WTC11 (cell line): ENCODE measurements at regions not wholly inside any gene's neighbourhood (a gene's known extent, or its start where the extent isn't known, plus 50 kb on each side); places are given as distances from the start of the nearest gene placed in this dataset.
"Not testable (repeated sequence)": the region's sequence is repeated elsewhere in the genome, so short reads cannot be mapped to it uniquely, and the experiment has no call there.

Experiments
- ATAC-seq: fragments of 200-7000 bp; cut with Tn5 transposase; 2 replicates; pipeline ENCODE4 v1.10.0; 2021; ENCODE audit warnings: mild to moderate bottlenecking, moderate library complexity
- CTCF ChIA-PET: fragments of 300-600 bp; sonication (Branson Sonifier 250); formaldehyde crosslinking; loops from one replicate; lab custom pipeline; 2021; ENCODE audit warnings: antibody characterized with exemption; lab: Charles Lee
- POLR2A ChIA-PET: fragments of 350-600 bp; sonication (Branson Sonifier 250); formaldehyde crosslinking; loops from one replicate; lab custom pipeline; 2021; ENCODE audit warnings: antibody characterized with exemption; lab: Charles Lee
- DNase-seq: peaks from one replicate; pipeline ENCODE4 v3.0.0; 2021; ENCODE audit warnings: low spot score
- H3K27ac Mint-ChIP-seq: 2 replicates; pipeline ENCODE4 v1.8.0; 2021; ENCODE audit warnings: mixed read lengths
- H3K27me3 Mint-ChIP-seq: 2 replicates; pipeline ENCODE4 v1.8.0; 2021; ENCODE audit warnings: low read depth, mild to moderate bottlenecking, moderate library complexity, mixed read lengths
- H3K36me3 Mint-ChIP-seq: 2 replicates; pipeline ENCODE4 v1.8.0; 2021; ENCODE audit warnings: mixed read lengths
- H3K4me1 Mint-ChIP-seq: 2 replicates; pipeline ENCODE4 v1.8.0; 2022; ENCODE audit warnings: mixed read lengths
- H3K4me3 Mint-ChIP-seq: 2 replicates; pipeline ENCODE4 v1.8.0; 2021; ENCODE audit warnings: mild to moderate bottlenecking, moderate library complexity, mixed read lengths
- H3K9me3 Mint-ChIP-seq: 2 replicates; pipeline ENCODE4 v1.8.0; 2021; ENCODE audit warnings: mixed read lengths
- ATF6 ChIP-seq: sonication (generic); formaldehyde crosslinking; IDR thresholded peaks from 2 replicates; pipeline ENCODE4 v1.8.1; 2023; ENCODE audit warnings: mild to moderate bottlenecking, missing genetic modification reagents
- CDX4 ChIP-seq: fragments of 250-450 bp; sonication (Bioruptor Pico); IDR thresholded peaks from 2 replicates; pipeline ENCODE4 v1.9.0; 2021; ENCODE audit warnings: moderate library complexity, mild to moderate bottlenecking, inconsistent platforms, borderline replicate concordance
- CREM ChIP-seq: sonication (generic); formaldehyde crosslinking; IDR thresholded peaks from 2 replicates; pipeline ENCODE4 v1.8.1; 2022; ENCODE audit warnings: mild to moderate bottlenecking, missing genetic modification reagents, moderate library complexity
- CTCF ChIP-seq: fragments of 200-600 bp; IDR thresholded peaks from 2 replicates; pipeline ENCODE4 v1.8.0; 2022; ENCODE audit warnings: antibody characterized with exemption
- ERG ChIP-seq: fragments of 250-450 bp; sonication (Bioruptor Pico); IDR thresholded peaks from 2 replicates; pipeline ENCODE4 v1.8.0; 2021; ENCODE audit warnings: mild to moderate bottlenecking
- FOXJ3 ChIP-seq: sonication (generic); formaldehyde crosslinking; IDR thresholded peaks from 2 replicates; pipeline ENCODE4 v1.9.0; 2021; ENCODE audit warnings: missing genetic modification reagents, mild to moderate bottlenecking, borderline replicate concordance
- HMGA2 ChIP-seq: fragments of 250-450 bp; sonication (Bioruptor Pico); IDR thresholded peaks from 2 replicates; pipeline ENCODE4 v1.4.0; 2021; ENCODE audit warnings: mild to moderate bottlenecking, moderate library complexity
- IRF2 ChIP-seq: sonication (generic); formaldehyde crosslinking; IDR thresholded peaks from 2 replicates; pipeline ENCODE4 v1.8.0; 2022; ENCODE audit warnings: low read depth, missing genetic modification reagents, borderline replicate concordance
- MAX ChIP-seq: sonication (generic); formaldehyde crosslinking; IDR thresholded peaks from 2 replicates; pipeline ENCODE4 v1.8.0; 2022; ENCODE audit warnings: mild to moderate bottlenecking, missing genetic modification reagents
- MYBL2 ChIP-seq: sonication (generic); formaldehyde crosslinking; IDR thresholded peaks from 2 replicates; pipeline ENCODE4 v1.8.1; 2023; ENCODE audit warnings: mild to moderate bottlenecking, moderate library complexity, missing genetic modification reagents
- NFATC4 ChIP-seq: fragments of 250-450 bp; sonication (Bioruptor Pico); IDR thresholded peaks from 2 replicates; pipeline ENCODE4 v1.9.0; 2021; ENCODE audit warnings: mild to moderate bottlenecking
- PRRX2 ChIP-seq: fragments of 250-450 bp; sonication (Bioruptor Pico); IDR thresholded peaks from 2 replicates; pipeline ENCODE4 v1.8.0; 2021; ENCODE audit warnings: mild to moderate bottlenecking
- SMAD3 ChIP-seq: sonication (generic); formaldehyde crosslinking; IDR thresholded peaks from 2 replicates; pipeline ENCODE4 v1.8.0; 2022; ENCODE audit warnings: missing genetic modification reagents, mild to moderate bottlenecking, borderline replicate concordance
- TCF7 ChIP-seq: sonication (generic); formaldehyde crosslinking; IDR thresholded peaks from 2 replicates; pipeline ENCODE4 v1.8.0; 2022; ENCODE audit warnings: mild to moderate bottlenecking, low read depth, missing genetic modification reagents, moderate library complexity
- TEAD1 ChIP-seq: sonication (generic); formaldehyde crosslinking; IDR thresholded peaks from 2 replicates; pipeline ENCODE4 v1.8.0; 2022; ENCODE audit warnings: mild to moderate bottlenecking, missing genetic modification reagents
- TEAD4 ChIP-seq: sonication (generic); formaldehyde crosslinking; IDR thresholded peaks from 2 replicates; pipeline ENCODE4 v1.8.0; 2022; ENCODE audit warnings: mild to moderate bottlenecking, missing genetic modification reagents
- ZMAT4 ChIP-seq: fragments of 250-450 bp; sonication (Bioruptor Pico); IDR thresholded peaks from 2 replicates; pipeline ENCODE4 v1.9.0; 2021; ENCODE audit warnings: mild to moderate bottlenecking
- ZNF121 ChIP-seq: sonication (generic); formaldehyde crosslinking; IDR thresholded peaks from 2 replicates; pipeline ENCODE4 v1.8.0; 2023; ENCODE audit warnings: missing genetic modification reagents
- ZNF281 ChIP-seq: sonication (generic); formaldehyde crosslinking; IDR thresholded peaks from 2 replicates; pipeline ENCODE4 v1.8.0; 2023; ENCODE audit warnings: mild to moderate bottlenecking, missing genetic modification reagents
- ZNF425 ChIP-seq: fragments of 250-450 bp; sonication (Bioruptor Pico); conservative IDR thresholded peaks from 2 replicates; pipeline ENCODE4 v1.9.0; 2021; ENCODE audit warnings: mild to moderate bottlenecking
- ZNF671 ChIP-seq: fragments of 250-450 bp; sonication (Bioruptor Pico); IDR thresholded peaks from 2 replicates; pipeline ENCODE4 v1.8.0; 2021; ENCODE audit warnings: mild to moderate bottlenecking

- no peak for TF ChIP-seq ATF6 (CRISPR knock-in tag)
- no peak for TF ChIP-seq CDX4 (CRISPR knock-in tag)
- no peak for TF ChIP-seq NFATC4
- no peak for TF ChIP-seq IRF2 (CRISPR knock-in tag)
Measured at GRCh38 chr4:79197275-79198009, 128.4 kb downstream of the NAA11 start (continued).

- H3K27me3 Mint-ChIP-seq, H3K4me3 Mint-ChIP-seq, CTCF ChIA-PET, H3K27ac Mint-ChIP-seq, H3K4me1 Mint-ChIP-seq, POLR2A ChIA-PET, DNase-seq, ATAC-seq: not testable (repeated sequence)
- Mint-ChIP-seq H3K36me3 (peaks cover 11% of the 10 kb centered on the region), H3K9me3 (peaks cover 28% of the 10 kb centered on the region)
Measured at GRCh38 chr4:79191292-79191691, 134.6 kb downstream of the NAA11 start.

- Mint-ChIP-seq H3K36me3 (peaks cover 6% of the 10 kb centered on the region), H3K9me3 (peaks cover 18% of the 10 kb centered on the region), H3K4me1 (peaks cover 9% of the 10 kb centered on the region), H3K4me3 (no peak overlapping the region), H3K27ac (no peak overlapping the region), H3K27me3 (no peaks in the 10 kb centered on the region)
- ChIA-PET CTCF (no interaction called here), POLR2A (no interaction called here)
- DNase-seq (no peak), ATAC-seq (no peak)
- TF ChIP-seq MAX (CRISPR knock-in tag) (no peak), TEAD1 (CRISPR knock-in tag) (no peak), ZNF281 (CRISPR knock-in tag) (no peak), ZNF121 (CRISPR knock-in tag) (no peak), SMAD3 (CRISPR knock-in tag) (no peak), ZNF671 (CRISPR knock-in tag) (no peak), CREM (CRISPR knock-in tag) (no peak), MYBL2 (CRISPR knock-in tag) (no peak), ZNF425 (CRISPR knock-in tag) (no peak), CTCF (no peak), TCF7 (CRISPR knock-in tag) (no peak), PRRX2 (no peak), ZMAT4 (no peak), FOXJ3 (no peak), HMGA2 (CRISPR knock-in tag) (no peak), ERG (CRISPR knock-in tag) (no peak), TEAD4 (CRISPR knock-in tag) (no peak)
Measured at GRCh38 chr4:79185526-79186045, 140.3 kb downstream of the NAA11 start.
